Panc1 (cell line): ENCODE measurements at regions not wholly inside any gene's neighbourhood (a gene's known extent, or its start where the extent isn't known, plus 50 kb on each side); places are given as distances from the start of the nearest gene placed in this dataset.

ENCODE experiments used
- ATAC-seq: fragments of 200-7000 bp; cut with Tn5 transposase; 2 replicates; pipeline ENCODE4 v1.9.1; 2020; ENCODE audit warnings: mild to moderate bottlenecking, moderate library complexity
- BruUV-seq: library from RNA; stranded (reverse); fragments of 400-500 nt; replicated peaks from 2 replicates; lab custom pipeline; 2021; lab: Mats Ljungman, UMichigan
- CTCF ChIA-PET: fragments of 300-600 bp; sonication (Branson Sonifier 250); formaldehyde crosslinking; loops from one replicate; lab custom pipeline; 2022; ENCODE audit warnings: antibody characterized with exemption; lab: Charles Lee
- POLR2A ChIA-PET: fragments of 300-600 bp; sonication (Branson Sonifier 250); formaldehyde crosslinking; loops from one replicate; lab custom pipeline; 2022; ENCODE audit warnings: antibody characterized with exemption; lab: Charles Lee
- DNase-seq: peaks from one replicate; pipeline ENCODE4 v3.0.0-alpha.2; 2010; ENCODE audit warnings: low read depth, low spot score
- H3K27ac ChIP-seq: 2 replicates; pipeline ENCODE4 v1.5.1; 2011; ENCODE audit warnings: mild to moderate bottlenecking, low read length, inconsistent platforms
- H3K27me3 ChIP-seq: fragments of 200-500 bp; sonication (Bioruptor generic); 2 replicates; pipeline ENCODE4 v1.6.0; 2014; ENCODE audit warnings: low read length, inconsistent platforms; ENCODE audit not compliant: control insufficient read depth, insufficient read depth
- H3K36me3 ChIP-seq: fragments of 200-500 bp; sonication (Bioruptor generic); 2 replicates; pipeline ENCODE4 v1.5.1; 2014; ENCODE audit warnings: inconsistent platforms, mild to moderate bottlenecking, low read length, moderate library complexity; ENCODE audit not compliant: control insufficient read depth, insufficient read depth
- H3K4me1 ChIP-seq: 2 replicates; pipeline ENCODE4 v1.5.1; 2011; ENCODE audit warnings: inconsistent platforms, mild to moderate bottlenecking, low read length, moderate library complexity; ENCODE audit not compliant: control insufficient read depth, insufficient read depth
- H3K4me3 ChIP-seq, 2 experiments: 2 replicates each; pipeline ENCODE4 v1.5.1; 2011 to 2012; ENCODE audit warnings: low read depth in 2 of 2, low read length in 2 of 2, mild to moderate bottlenecking in 2 of 2, inconsistent platforms in 1 of 2, moderate library complexity in 1 of 2
- H3K9me3 ChIP-seq: fragments of 200-500 bp; sonication (Bioruptor generic); 2 replicates; pipeline ENCODE4 v1.5.1; 2014; ENCODE audit warnings: low read depth, mild to moderate bottlenecking, inconsistent platforms, low read length, moderate library complexity; ENCODE audit not compliant: control insufficient read depth, insufficient read depth
- POLR2AphosphoS5 ChIP-seq: IDR thresholded peaks from 2 replicates; pipeline ENCODE4 v1.6.1; 2012; ENCODE audit warnings: mild to moderate bottlenecking, low read depth, low read length, moderate library complexity
- REST ChIP-seq, 2 experiments: IDR thresholded peaks; 2 replicates each; pipeline ENCODE4 v1.6.1; 2011 to 2012; ENCODE audit warnings: low read depth in 2 of 2, control low read depth in 1 of 2, low read length in 1 of 2, mild to moderate bottlenecking in 1 of 2, moderate library complexity in 1 of 2; ENCODE audit not compliant: insufficient read depth in 1 of 2
- SIN3A ChIP-seq: IDR thresholded peaks from 2 replicates; pipeline ENCODE4 v1.6.1; 2012; ENCODE audit warnings: low read depth, mild to moderate bottlenecking, low read length, moderate library complexity, borderline replicate concordance; ENCODE audit not compliant: insufficient read depth
- TCF7L2 ChIP-seq: IDR thresholded peaks from 2 replicates; pipeline ENCODE4 v1.6.1; 2011; ENCODE audit warnings: mild to moderate bottlenecking, low read depth, low read length, inconsistent platforms
- in situ Hi-C: cut with HindIII; loops from 2 replicates; pipeline ENCODE4 v1.10.0; 2016; ENCODE audit warnings: low sequenced_read_pairs, low pct_unique_long_range_greater_than_20kb
- intact Hi-C: fragments of 100-400 bp; cut with micrococcal nuclease; formaldehyde crosslinking; loops from one replicate; pipeline ENCODE4 v1.10.0; 2022; ENCODE audit not compliant: unreplicated experiment
- TF ChIP-seq, protein P1 (sequence below): fragments of 450-650 bp; IDR thresholded peaks from 2 replicates; pipeline ENCODE4 v1.5.1; 2017; ENCODE audit warnings: mild to moderate bottlenecking

DNA sequence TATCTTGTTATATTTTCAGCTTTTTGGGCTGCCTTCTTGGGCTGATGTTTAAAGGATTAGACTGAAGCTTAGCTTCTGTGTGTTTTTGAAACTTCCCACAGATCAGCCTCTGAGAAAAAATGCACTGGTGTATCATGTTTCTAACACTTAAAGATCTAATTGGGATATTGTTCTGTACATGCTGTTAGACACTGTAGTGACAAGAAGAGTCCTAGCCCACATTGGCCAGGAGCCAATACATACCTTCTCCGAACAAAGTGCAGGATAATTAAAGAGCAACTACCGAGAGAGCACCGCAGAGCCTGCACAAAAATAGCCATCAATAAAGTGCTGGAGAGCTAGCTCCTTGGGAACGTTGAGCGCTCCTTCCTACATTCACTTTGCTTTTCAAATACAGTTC lies 289.4 kb upstream of the SP8 start:
- TF ChIP-seq TCF7L2 (no peak), REST (IDR thresholded peaks at IDR 0.05; ENCODE audit: insufficient read depth in 1 of 2, low read depth in 2 of 2, low read length in 1 of 2) (no peak), SIN3A (no peak), POLR2AphosphoS5 (no peak)
- TF ChIP-seq, protein P1, sequence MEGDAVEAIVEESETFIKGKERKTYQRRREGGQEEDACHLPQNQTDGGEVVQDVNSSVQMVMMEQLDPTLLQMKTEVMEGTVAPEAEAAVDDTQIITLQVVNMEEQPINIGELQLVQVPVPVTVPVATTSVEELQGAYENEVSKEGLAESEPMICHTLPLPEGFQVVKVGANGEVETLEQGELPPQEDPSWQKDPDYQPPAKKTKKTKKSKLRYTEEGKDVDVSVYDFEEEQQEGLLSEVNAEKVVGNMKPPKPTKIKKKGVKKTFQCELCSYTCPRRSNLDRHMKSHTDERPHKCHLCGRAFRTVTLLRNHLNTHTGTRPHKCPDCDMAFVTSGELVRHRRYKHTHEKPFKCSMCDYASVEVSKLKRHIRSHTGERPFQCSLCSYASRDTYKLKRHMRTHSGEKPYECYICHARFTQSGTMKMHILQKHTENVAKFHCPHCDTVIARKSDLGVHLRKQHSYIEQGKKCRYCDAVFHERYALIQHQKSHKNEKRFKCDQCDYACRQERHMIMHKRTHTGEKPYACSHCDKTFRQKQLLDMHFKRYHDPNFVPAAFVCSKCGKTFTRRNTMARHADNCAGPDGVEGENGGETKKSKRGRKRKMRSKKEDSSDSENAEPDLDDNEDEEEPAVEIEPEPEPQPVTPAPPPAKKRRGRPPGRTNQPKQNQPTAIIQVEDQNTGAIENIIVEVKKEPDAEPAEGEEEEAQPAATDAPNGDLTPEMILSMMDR, result no peak
- Histone ChIP-seq H3K4me3 (no peak overlapping the region), H3K27ac (no peak overlapping the region), H3K36me3 (no peaks in the 10 kb centered on the region), H3K9me3 (no peaks in the 10 kb centered on the region), H3K4me1 (no peaks in the 10 kb centered on the region), H3K27me3 (no peaks in the 10 kb centered on the region)
- DNase-seq, result no peak
- ChIA-PET POLR2A (no interaction called here), CTCF (no interaction called here)
- ATAC-seq, result no peak
- in situ Hi-C loops (no loop called here), intact Hi-C loops (no loop called here)
- BruUV-seq, result no TSS peak

DNA sequence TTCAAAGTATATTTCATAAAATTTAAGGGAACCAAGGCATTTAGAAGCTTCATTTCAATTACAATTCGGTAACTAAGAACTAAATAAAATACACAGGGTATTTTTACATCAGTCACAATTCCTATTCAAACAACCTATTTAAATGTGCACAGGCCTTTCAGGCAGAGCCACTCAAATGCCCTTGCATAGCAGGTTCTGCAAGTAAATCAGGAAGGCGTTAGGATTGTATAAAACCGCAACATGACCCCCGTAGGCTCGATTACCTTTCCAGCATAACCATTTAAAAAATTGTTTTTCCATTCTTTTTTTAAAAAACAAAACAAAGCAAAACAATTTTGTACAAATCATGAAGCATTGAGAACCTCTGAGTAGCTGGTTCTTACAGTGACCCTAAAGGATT lies 289.9 kb upstream of the SP8 start:
- no TSS peak for BruUV-seq
- no peaks in the 10 kb centered on the region for H3K36me3 ChIP-seq
- DNase-seq (no peak), ATAC-seq (no peak)
- no peaks in the 10 kb centered on the region for H3K4me1 ChIP-seq
- intact Hi-C loops (no loop called here), in situ Hi-C loops (no loop called here)
- H3K27me3 ChIP-seq, result no peaks in the 10 kb centered on the region
- POLR2A ChIA-PET, result no interaction called here
- no peaks in the 10 kb centered on the region for H3K9me3 ChIP-seq
- TF ChIP-seq TCF7L2, result no peak
- TF ChIP-seq, protein P1, result no peak
- TF ChIP-seq SIN3A, result no peak
- no peak for TF ChIP-seq REST (IDR thresholded peaks at IDR 0.05; ENCODE audit: insufficient read depth in 1 of 2, low read depth in 2 of 2, low read length in 1 of 2)
- TF ChIP-seq POLR2AphosphoS5, result no peak
- H3K4me3 ChIP-seq, result no peak overlapping the region
- CTCF ChIA-PET, result no interaction called here
- H3K27ac ChIP-seq, result no peak overlapping the region
